ENCODE measurements at regions not wholly inside any gene's neighbourhood (a gene's known extent, or its start where the extent isn't known, plus 50 kb on each side); places are given as distances from the start of the nearest gene placed in this dataset.

DNA sequence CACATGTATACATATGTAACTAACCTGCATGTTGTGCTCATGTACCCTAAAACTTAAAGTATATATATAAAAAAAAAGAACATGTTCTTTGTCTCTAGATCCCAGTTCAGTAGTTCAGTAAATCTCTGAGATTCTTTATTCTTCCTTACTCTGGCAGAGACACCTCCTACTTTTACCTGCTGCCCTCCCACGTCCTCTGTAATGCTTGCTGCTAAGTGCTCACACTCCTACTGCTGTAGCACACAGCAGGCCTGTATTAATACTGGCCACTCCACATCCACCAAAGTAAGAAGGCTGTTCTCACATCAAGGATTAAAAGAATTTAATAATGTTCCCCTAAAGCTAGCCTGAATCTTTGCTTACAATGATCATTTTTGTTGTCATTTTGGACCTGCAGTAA is 648.4 kb upstream of the EYS start:
- Histone ChIP-seq H3K4me3 (no peak overlapping the region), H3K4me1 (replicated peaks in 1 of 2) (no peaks in the 10 kb centered on the region), H3K9me3 (replicated peaks in 1 of 3) (no peaks in the 10 kb centered on the region), H3K27me3 (no peaks in the 10 kb centered on the region), H3K36me3 (replicated peaks in 1 of 2) (no peaks in the 10 kb centered on the region), H3K27ac (no peak overlapping the region)
- intact Hi-C loops (cut with DNase I): no loop called here
- no peak for TF ChIP-seq POLR2A (IDR thresholded peaks at IDR 0.05)
- TF ChIP-seq, protein P1, sequence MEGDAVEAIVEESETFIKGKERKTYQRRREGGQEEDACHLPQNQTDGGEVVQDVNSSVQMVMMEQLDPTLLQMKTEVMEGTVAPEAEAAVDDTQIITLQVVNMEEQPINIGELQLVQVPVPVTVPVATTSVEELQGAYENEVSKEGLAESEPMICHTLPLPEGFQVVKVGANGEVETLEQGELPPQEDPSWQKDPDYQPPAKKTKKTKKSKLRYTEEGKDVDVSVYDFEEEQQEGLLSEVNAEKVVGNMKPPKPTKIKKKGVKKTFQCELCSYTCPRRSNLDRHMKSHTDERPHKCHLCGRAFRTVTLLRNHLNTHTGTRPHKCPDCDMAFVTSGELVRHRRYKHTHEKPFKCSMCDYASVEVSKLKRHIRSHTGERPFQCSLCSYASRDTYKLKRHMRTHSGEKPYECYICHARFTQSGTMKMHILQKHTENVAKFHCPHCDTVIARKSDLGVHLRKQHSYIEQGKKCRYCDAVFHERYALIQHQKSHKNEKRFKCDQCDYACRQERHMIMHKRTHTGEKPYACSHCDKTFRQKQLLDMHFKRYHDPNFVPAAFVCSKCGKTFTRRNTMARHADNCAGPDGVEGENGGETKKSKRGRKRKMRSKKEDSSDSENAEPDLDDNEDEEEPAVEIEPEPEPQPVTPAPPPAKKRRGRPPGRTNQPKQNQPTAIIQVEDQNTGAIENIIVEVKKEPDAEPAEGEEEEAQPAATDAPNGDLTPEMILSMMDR (IDR thresholded peaks at IDR 0.05): no peak
- no peak for DNase-seq
- WGBS, 4 donors: 59 to 77% (median 71%) methylated on average over 1 of the region's 1 CpG

DNA sequence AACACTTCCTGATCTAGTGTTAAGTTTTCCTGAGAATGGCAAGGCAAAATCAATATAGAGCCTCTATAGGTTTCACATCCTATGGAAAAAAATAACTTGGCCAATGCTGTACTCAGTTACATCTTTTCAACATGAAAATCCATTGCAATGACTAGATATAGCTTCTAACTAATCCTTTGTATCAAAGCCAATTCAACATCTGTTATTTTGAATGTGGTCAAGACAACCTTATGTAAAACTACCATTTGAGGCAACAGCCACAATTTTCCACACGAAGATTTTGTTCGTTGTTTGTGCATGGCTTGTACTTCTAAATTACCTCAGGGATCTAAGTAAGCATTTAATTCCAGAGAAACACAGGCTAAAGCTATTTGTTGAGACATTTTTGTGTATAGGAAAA is 637.8 kb upstream of the EYS start:
- WGBS, 4 donors: 27 to 69% (median 50%) methylated on average over 2 of the region's 2 CpGs
- H3K36me3 ChIP-seq (replicated peaks in 1 of 2): no peaks in the 10 kb centered on the region
- H3K4me3 ChIP-seq: no peak overlapping the region
- TF ChIP-seq, protein P1 (IDR thresholded peaks at IDR 0.05): no peak
- TF ChIP-seq POLR2A (IDR thresholded peaks at IDR 0.05): no peak
- no peaks in the 10 kb centered on the region for H3K27me3 ChIP-seq
- intact Hi-C loops (cut with DNase I): no loop called here
- H3K4me1 ChIP-seq (replicated peaks in 1 of 2): no peaks in the 10 kb centered on the region
- DNase-seq: no peak
- no peaks in the 10 kb centered on the region for H3K9me3 ChIP-seq (replicated peaks in 1 of 3)
- no peak overlapping the region for H3K27ac ChIP-seq

DNA sequence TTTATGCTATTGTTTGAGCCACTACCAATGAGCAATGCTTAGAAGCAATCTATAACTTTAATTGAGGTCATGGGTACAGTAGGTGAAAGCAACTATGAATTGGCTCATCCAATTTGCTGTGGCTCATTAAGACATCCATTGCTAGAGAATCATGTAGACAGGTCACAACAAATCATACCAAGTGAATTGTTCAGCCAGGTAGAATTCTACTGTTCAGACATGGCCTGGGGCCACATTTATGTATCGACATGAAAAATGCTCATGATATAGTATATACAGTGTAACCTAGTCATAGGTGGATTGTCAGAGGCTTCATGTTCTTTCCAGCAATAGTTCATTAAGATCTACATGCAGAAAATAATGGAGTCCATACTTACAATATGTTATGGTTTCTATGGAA is 633.7 kb upstream of the EYS start:
- Histone ChIP-seq H3K4me1 (replicated peaks in 1 of 2) (no peaks in the 10 kb centered on the region), H3K4me3 (no peak overlapping the region), H3K27me3 (no peaks in the 10 kb centered on the region), H3K9me3 (replicated peaks in 1 of 3) (peaks cover 0 to 6% (median 0%) of the 10 kb centered on the region in 3 donors), H3K27ac (no peak overlapping the region), H3K36me3 (replicated peaks in 1 of 2) (no peaks in the 10 kb centered on the region)
- WGBS, 4 donors: 75 to 89% (median 87%) methylated on average over 1 of the region's 1 CpG
- intact Hi-C loops (cut with DNase I): no loop called here
- TF ChIP-seq, protein P1 (IDR thresholded peaks at IDR 0.05): no peak
- TF ChIP-seq POLR2A (IDR thresholded peaks at IDR 0.05): no peak
- DNase-seq: no peak

DNA sequence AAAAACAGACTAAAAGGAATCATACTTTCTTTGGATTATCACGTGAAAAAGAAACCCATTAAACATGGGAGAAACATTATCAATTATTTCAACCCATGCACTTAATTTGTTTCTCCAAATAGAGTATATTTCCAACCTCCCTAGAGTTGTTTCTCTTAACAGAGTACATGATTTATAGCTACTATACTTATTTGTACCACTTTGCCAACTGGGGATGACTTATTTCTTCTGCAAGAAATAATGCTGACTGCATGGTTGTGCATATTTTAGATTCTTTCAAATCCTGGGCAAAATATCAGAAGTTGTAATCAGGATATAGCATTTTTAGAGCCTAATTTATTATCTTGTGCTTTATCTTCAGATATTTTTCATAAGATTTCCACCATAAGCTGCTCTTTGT is 629.1 kb upstream of the EYS start:
- TF ChIP-seq, protein P1 (IDR thresholded peaks at IDR 0.05): no peak
- TF ChIP-seq POLR2A (IDR thresholded peaks at IDR 0.05): no peak
- 33 to 70% (median 57%) methylated on average over 1 of the region's 1 CpG for WGBS, 4 donors
- DNase-seq: no peak
- H3K4me1 ChIP-seq (replicated peaks in 1 of 2): no peaks in the 10 kb centered on the region
- no peaks in the 10 kb centered on the region for H3K27me3 ChIP-seq
- H3K4me3 ChIP-seq: no peak overlapping the region
- no peaks in the 10 kb centered on the region for H3K36me3 ChIP-seq (replicated peaks in 1 of 2)
- intact Hi-C loops (cut with DNase I): no loop called here
- peaks cover 0 to 6% (median 0%) of the 10 kb centered on the region in 3 donors for H3K9me3 ChIP-seq (replicated peaks in 1 of 3)
- H3K27ac ChIP-seq: no peak overlapping the region
